NCI-H187 treated with DMSO at 0.1 percent for 48 hours (cell line): ENCODE measurements at regions not wholly inside any gene's neighbourhood (a gene's known extent, or its start where the extent isn't known, plus 50 kb on each side); places are given as distances from the start of the nearest gene placed in this dataset.
"Not testable (repeated sequence)": the region's sequence is repeated elsewhere in the genome, so short reads cannot be mapped to it uniquely, and the experiment has no call there.

Source experiments
- DNase-seq: peaks from one replicate; lab custom pipeline; 2025; lab: John Stamatoyannopoulos, UW

- DNase-seq, result no peak
These were observed 411.1 kb downstream of the ACTL7B start for GRCh38 chr9:108444400-108445358.

- no peak for DNase-seq
These were observed 412.0 kb downstream of the ACTL7B start for GRCh38 chr9:108443741-108444140.

GRCh38 chr9:108443019-108443633 is 412.7 kb downstream of the ACTL7B start:
- DNase-seq, result no peak

- no peak for DNase-seq
These were observed 413.2 kb downstream of the ACTL7B start for GRCh38 chr9:108442627-108443018.

- no peak for DNase-seq
These were observed 414.1 kb downstream of the ACTL7B start for GRCh38 chr9:108441726-108442125.

GRCh38 chr9:108441251-108441650 is 414.5 kb downstream of the ACTL7B start:
- DNase-seq, result no peak

- DNase-seq, result no peak
These were observed 415.8 kb downstream of the ACTL7B start for GRCh38 chr9:108439947-108440346.

GRCh38 chr9:108437656-108438055 is 418.1 kb downstream of the ACTL7B start:
- no peak for DNase-seq

GRCh38 chr9:108436448-108436847 is 419.3 kb downstream of the ACTL7B start:
- no peak for DNase-seq

- DNase-seq, result no peak
These were observed 421.3 kb downstream of the ACTL7B start for GRCh38 chr9:108434502-108434901.

GRCh38 chr9:108434036-108434435 is 421.8 kb downstream of the ACTL7B start:
- DNase-seq, result no peak

GRCh38 chr9:108430655-108431054 is 425.1 kb downstream of the ACTL7B start:
- DNase-seq, result no peak

GRCh38 chr9:108427751-108428150 is 428.0 kb downstream of the ACTL7B start:
- DNase-seq, result no peak

- not testable (repeated sequence) for DNase-seq
These were observed 429.3 kb downstream of the ACTL7B start for GRCh38 chr9:108426421-108426940.

GRCh38 chr9:108423433-108423832 is 432.4 kb downstream of the ACTL7B start:
- DNase-seq, result no peak

GRCh38 chr9:108419379-108419778 is 436.4 kb downstream of the ACTL7B start:
- DNase-seq, result no peak

GRCh38 chr9:108417726-108418125 is 438.1 kb downstream of the ACTL7B start:
- DNase-seq, result no peak

GRCh38 chr9:108417312-108417711 is 438.5 kb downstream of the ACTL7B start:
- DNase-seq, result no peak

GRCh38 chr9:108416324-108416723 is 439.5 kb downstream of the ACTL7B start:
- DNase-seq, result no peak

GRCh38 chr9:108413809-108414208 is 442.0 kb downstream of the ACTL7B start:
- no peak for DNase-seq

- no peak for DNase-seq
These were observed 443.0 kb downstream of the ACTL7B start for GRCh38 chr9:108412755-108413154.

GRCh38 chr9:108411632-108412031 is 444.2 kb downstream of the ACTL7B start:
- DNase-seq, result no peak

GRCh38 chr9:108410161-108410560 is 445.6 kb downstream of the ACTL7B start:
- DNase-seq, result no peak
